ENCODE measurements at regions not wholly inside any gene's neighbourhood (a gene's known extent, or its start where the extent isn't known, plus 50 kb on each side); places are given as distances from the start of the nearest gene placed in this dataset.

DNA sequence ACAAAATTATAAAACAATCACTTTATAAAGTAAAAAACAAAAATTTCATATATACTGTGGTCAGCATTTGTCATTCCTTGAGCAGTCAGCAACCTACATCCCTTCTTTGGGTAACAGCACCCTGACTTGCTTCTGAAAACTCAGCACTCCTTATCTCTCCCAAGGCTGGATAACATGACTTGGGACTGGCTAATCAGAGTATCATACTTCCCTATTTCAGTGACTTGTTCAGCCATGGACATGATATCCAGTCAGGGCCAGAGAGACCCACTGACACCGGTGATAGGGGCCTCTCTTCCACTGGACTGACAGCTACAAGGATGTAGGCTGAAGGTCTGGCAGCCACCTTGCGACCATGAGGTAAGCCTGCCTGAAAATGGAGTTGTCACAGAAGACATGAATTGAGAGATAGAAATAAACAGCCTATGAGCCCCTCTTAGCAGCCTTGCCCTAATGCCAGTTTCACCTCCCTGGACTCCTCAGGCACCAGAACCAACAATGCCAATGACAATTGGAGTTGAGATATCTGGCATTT, 84.4 kb upstream of the NEBL start:
- no peak for DNase-seq (ENCODE audit: low read depth)
- in situ Hi-C loops (cut with HindIII; ENCODE audit: low sequenced_read_pairs): no loop called here
- TF ChIP-seq, protein P1, sequence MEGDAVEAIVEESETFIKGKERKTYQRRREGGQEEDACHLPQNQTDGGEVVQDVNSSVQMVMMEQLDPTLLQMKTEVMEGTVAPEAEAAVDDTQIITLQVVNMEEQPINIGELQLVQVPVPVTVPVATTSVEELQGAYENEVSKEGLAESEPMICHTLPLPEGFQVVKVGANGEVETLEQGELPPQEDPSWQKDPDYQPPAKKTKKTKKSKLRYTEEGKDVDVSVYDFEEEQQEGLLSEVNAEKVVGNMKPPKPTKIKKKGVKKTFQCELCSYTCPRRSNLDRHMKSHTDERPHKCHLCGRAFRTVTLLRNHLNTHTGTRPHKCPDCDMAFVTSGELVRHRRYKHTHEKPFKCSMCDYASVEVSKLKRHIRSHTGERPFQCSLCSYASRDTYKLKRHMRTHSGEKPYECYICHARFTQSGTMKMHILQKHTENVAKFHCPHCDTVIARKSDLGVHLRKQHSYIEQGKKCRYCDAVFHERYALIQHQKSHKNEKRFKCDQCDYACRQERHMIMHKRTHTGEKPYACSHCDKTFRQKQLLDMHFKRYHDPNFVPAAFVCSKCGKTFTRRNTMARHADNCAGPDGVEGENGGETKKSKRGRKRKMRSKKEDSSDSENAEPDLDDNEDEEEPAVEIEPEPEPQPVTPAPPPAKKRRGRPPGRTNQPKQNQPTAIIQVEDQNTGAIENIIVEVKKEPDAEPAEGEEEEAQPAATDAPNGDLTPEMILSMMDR (IDR thresholded peaks at IDR 0.05; ENCODE audit: low read depth, low read length, missing control alignments): no peak
- H3K4me3 ChIP-seq (ENCODE audit: low read depth, low read length): no peak overlapping the region

DNA sequence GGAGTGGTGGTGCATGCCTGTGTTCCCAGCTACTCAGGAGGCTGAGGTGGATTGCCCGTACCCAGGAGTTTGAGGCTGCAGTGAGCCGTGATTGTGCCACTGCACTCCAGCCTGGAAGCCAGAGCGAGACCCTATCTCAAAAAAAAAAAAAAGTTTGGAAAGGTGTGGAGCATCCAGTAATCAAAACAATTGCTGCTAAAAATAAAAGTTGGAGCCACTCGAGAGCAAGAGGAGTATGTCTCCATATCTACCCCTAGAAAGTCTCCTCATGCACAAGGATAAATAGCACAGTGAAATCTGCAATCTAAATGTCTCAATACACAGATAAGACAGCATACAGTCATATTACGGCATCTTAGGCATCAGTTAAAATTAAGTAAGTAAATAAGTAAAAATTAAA, 81.5 kb upstream of the NEBL start:
- H3K4me3 ChIP-seq (ENCODE audit: low read depth, low read length): no peak overlapping the region
- in situ Hi-C loops (cut with HindIII; ENCODE audit: low sequenced_read_pairs): no loop called here
- TF ChIP-seq, protein P1 (IDR thresholded peaks at IDR 0.05; ENCODE audit: low read depth, low read length, missing control alignments): no peak
- DNase-seq (ENCODE audit: low read depth): no peak

DNA sequence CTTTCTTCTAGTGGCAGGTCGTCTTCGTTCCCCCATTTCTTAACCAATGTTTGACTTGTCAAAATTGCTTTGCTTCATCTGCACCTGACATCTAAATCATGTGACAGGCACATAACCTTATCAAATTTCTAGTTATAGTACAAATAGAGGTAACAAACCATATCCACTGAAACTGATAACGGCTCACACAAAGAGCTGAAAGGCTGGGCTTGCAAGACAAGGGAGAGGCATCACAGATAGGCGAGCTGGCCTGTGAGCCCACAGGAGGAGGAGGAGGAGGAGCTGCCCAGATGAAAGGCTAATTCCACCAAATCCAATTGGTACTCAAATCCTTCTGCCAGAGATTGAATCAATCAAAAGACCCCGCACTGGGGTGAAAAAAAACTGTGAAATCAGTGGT, 80.2 kb upstream of the NEBL start:
- H3K4me3 ChIP-seq (ENCODE audit: low read depth, low read length): no peak overlapping the region
- TF ChIP-seq, protein P1 (IDR thresholded peaks at IDR 0.05; ENCODE audit: low read depth, low read length, missing control alignments): no peak
- in situ Hi-C loops (cut with HindIII; ENCODE audit: low sequenced_read_pairs): no loop called here
- DNase-seq (ENCODE audit: low read depth): no peak

DNA sequence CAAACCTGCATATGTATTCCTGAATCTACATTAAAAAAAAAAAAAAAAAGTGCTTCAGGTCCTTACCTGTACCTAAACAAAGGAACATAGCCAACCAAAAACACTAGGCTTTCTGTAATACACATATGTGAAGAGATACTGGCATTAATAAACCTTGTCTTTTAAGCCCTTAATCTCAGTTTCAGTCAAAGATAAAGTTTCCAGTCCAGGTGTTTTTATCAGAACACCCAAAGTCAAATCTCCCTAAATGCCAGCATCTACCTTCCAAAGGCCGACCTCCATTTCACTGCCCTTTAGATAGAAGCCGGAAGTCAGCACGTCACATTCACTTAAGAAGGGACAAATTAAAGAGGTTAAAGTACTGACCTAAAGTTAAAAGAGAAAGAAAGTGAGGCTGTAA, 79.8 kb upstream of the NEBL start:
- TF ChIP-seq, protein P1 (IDR thresholded peaks at IDR 0.05; ENCODE audit: low read depth, low read length, missing control alignments): no peak
- in situ Hi-C loops (cut with HindIII; ENCODE audit: low sequenced_read_pairs): no loop called here

DNA sequence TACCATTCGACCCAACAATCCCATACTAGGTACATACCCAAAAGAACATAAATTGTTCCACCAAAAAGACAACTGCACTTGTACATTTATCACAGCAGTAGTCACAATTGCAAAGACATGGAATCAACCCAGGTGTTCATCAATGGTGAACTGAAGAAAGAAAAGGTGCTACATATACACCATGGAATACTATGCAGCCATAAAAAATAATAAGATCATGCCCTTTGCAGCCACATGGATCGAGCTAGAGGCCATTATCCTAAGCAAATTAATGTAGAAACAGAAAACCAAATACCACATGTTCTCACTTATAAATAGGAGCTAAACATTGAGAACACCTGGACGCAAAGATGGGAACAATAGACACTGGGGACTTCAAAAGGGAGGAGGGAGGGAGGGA, 79.3 kb upstream of the NEBL start:
- TF ChIP-seq, protein P1 (IDR thresholded peaks at IDR 0.05; ENCODE audit: low read depth, low read length, missing control alignments): no peak
- H3K4me3 ChIP-seq (ENCODE audit: low read depth, low read length): no peak overlapping the region
- in situ Hi-C loops (cut with HindIII; ENCODE audit: low sequenced_read_pairs): no loop called here
- no peak for DNase-seq (ENCODE audit: low read depth)

More for the DNA sequence above, 79.8 kb upstream of the NEBL start:
- no peak overlapping the region for H3K4me3 ChIP-seq (ENCODE audit: low read depth, low read length)
- no peak for DNase-seq (ENCODE audit: low read depth)

DNA sequence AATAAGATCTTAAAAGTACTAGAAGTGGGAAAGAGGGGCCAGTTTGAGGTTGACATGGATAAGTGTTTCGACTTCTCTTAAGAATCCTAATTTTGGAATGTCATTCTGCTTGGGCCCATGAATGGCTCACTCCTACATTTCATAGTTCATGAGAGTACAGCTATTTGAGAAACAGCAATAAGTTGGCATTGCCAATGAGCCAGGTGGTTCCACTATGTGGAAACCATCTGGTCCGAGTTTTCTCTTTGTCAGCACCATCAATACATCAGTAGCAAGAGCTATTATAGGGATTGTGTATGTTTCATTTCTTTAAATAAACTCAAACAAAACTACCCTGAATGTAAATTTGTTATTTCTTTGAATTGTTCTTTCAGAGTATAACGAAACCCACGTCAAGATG, 78.1 kb upstream of the NEBL start:
- TF ChIP-seq, protein P1 (IDR thresholded peaks at IDR 0.05; ENCODE audit: low read depth, low read length, missing control alignments): no peak
- DNase-seq (ENCODE audit: low read depth): no peak
- in situ Hi-C loops (cut with HindIII; ENCODE audit: low sequenced_read_pairs): no loop called here
- no peak overlapping the region for H3K4me3 ChIP-seq (ENCODE audit: low read depth, low read length)

DNA sequence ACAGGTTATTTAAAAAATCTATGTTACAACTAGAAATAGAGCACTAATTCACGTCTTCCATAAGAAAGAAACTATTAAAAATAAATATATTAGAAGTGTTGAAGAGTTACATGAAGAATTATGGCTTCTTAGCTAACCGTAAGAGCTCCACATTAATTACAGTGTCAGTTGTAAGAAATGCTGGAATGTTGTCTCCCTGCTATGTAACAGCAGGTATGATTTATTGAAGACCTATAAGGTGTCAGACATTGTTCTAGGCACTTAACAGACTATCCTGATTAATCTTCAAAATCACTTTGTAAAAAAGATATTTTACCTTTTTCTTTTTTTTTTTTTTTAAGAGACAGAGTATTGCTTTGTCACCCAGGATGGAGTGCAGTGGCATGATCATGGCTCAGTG, 75.8 kb upstream of the NEBL start:
- in situ Hi-C loops (cut with HindIII; ENCODE audit: low sequenced_read_pairs): no loop called here
- TF ChIP-seq, protein P1 (IDR thresholded peaks at IDR 0.05; ENCODE audit: low read depth, low read length, missing control alignments): no peak
- no peak overlapping the region for H3K4me3 ChIP-seq (ENCODE audit: low read depth, low read length)
- DNase-seq (ENCODE audit: low read depth): no peak
